ENCODE measurements at regions not wholly inside any gene's neighbourhood (a gene's known extent, or its start where the extent isn't known, plus 50 kb on each side); places are given as distances from the start of the nearest gene placed in this dataset.
A peak's percentile ranks its signal among the peaks of the same experiment; 100 is the strongest.

DNA sequence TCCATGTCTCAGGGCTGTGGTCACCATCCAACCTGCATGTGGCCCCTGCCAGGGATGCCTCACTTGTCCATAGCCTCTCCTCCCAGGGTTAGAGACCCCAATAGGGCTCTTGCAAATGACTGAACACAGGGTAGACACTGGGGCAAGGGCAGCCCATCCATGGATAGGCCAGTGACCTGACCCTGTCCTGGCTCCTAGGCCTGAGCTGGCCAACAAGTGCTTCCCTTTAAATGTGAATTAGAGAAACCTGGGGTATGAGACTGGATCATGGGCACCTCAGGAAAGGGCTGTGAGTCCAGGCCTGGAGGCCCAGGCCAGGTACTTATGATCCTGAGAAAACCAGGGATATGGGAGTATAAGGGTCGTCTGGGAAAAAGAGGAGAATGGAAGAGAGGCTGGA lies 64.5 kb downstream of the COPS8 start:
- Mint-ChIP-seq H3K27me3 (peaks cover 0 to 13% (median 7%) of the 10 kb centered on the region in 3 donors), H3K9me3 (peaks cover 10 to 31% (median 28%) of the 10 kb centered on the region in 7 donors), H3K27ac (no peak overlapping the region), H3K4me1 (no peaks in the 10 kb centered on the region), H3K36me3 (peaks cover 0 to 24% of the 10 kb centered on the region in 2 donors), H3K4me3 (no peak overlapping the region)
- no peak for ATAC-seq (ENCODE audit: low read depth in 2 of 2)
- DNase-seq, result no peak

DNA sequence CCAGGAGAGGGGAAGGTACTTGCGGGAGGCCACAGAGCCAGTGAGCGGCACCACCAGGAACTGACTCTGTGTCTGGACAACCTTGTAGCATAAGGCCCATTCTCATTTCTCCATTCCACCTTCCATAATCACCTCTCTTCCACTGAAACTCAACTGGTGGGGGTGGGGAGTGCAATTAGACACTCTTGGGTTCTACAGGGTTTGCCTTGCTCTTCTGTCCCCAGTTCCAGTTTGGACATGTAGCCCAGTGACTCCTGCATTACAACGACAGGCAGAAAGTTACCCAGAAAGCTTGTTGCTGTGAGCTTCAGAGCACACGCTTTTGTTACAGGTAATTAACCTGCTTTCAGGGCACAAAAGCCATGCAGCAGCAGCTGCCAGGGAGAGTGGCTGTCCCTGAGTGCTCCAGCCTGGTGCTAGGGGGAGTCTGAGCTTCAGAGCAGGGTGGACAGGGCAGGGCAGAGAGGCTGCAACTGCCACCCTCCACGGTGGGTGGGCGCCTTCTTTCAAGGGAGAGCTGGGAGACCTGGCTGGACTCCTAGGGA lies 65.2 kb downstream of the COPS8 start:
- no peak overlapping the region for H3K27ac Mint-ChIP-seq
- ATAC-seq (ENCODE audit: low read depth in 2 of 2), result no peak
- no peak overlapping the region for H3K4me3 Mint-ChIP-seq
- no peaks in the 10 kb centered on the region for H3K4me1 Mint-ChIP-seq
- H3K9me3 Mint-ChIP-seq, result peaks cover 9 to 27% (median 24%) of the 10 kb centered on the region in 7 donors
- no peak for DNase-seq
- peaks cover 0 to 23% of the 10 kb centered on the region in 2 donors for H3K36me3 Mint-ChIP-seq
- H3K27me3 Mint-ChIP-seq, result peaks cover 0 to 14% (median 11%) of the 10 kb centered on the region in 3 donors

DNA sequence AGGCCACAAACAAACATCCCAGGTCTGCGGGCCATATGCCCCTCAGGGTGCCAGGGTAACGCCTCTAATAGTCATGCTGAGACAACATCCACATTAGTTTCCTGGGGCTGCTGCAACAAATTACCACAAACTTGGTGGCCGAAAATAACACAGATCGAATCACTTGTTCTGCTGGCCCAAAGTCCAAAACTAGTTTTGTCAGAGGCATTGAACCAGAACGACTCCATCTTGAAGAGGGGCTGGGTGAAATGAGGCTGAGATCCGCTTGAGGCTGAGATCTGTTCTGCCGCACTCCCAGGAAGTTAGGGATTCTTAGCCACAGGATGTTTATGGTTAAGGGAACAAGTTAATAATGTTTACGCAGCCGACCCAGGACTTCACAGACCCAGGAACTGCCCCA lies 66.7 kb downstream of the COPS8 start:
- Mint-ChIP-seq H3K4me3 (no peak overlapping the region), H3K36me3 (peaks cover 0 to 10% of the 10 kb centered on the region in 2 donors), H3K4me1 (no peaks in the 10 kb centered on the region), H3K9me3 (peaks cover 5 to 13% (median 10%) of the 10 kb centered on the region in 7 donors), H3K27me3 (peaks cover 0 to 16% (median 14%) of the 10 kb centered on the region in 3 donors), H3K27ac (no peak overlapping the region)
- DNase-seq (no peak), ATAC-seq (ENCODE audit: low read depth in 2 of 2) (no peak)

DNA sequence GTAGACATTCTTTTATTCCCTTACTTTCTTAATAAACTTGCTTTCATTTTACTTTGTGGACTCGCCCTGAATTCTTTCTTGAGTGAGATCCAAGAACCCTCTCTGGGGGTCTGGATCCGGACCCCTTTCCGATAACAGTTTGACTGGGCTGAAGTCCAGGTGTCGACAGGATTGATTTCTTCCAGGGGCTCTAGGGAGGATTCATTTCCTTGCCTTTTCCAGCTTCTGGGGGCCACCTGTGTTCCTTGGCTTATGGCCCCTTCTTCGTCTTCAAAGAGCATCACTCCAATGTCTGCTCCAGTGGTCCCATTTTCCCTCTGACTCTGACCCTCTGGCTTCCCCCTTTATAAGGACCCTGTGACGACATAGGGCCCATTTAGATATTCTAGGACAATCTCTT lies 67.5 kb downstream of the COPS8 start:
- Mint-ChIP-seq H3K4me3 (no peak overlapping the region), H3K27ac (no peak overlapping the region), H3K27me3 (peaks cover 0 to 20% (median 16%) of the 10 kb centered on the region in 3 donors), H3K36me3 (peaks cover 0 to 6% of the 10 kb centered on the region in 2 donors), H3K9me3 (peaks cover 2 to 6% (median 4%) of the 10 kb centered on the region in 7 donors), H3K4me1 (no peaks in the 10 kb centered on the region)
- no peak for DNase-seq
- ATAC-seq (ENCODE audit: low read depth in 2 of 2), result no peak

DNA sequence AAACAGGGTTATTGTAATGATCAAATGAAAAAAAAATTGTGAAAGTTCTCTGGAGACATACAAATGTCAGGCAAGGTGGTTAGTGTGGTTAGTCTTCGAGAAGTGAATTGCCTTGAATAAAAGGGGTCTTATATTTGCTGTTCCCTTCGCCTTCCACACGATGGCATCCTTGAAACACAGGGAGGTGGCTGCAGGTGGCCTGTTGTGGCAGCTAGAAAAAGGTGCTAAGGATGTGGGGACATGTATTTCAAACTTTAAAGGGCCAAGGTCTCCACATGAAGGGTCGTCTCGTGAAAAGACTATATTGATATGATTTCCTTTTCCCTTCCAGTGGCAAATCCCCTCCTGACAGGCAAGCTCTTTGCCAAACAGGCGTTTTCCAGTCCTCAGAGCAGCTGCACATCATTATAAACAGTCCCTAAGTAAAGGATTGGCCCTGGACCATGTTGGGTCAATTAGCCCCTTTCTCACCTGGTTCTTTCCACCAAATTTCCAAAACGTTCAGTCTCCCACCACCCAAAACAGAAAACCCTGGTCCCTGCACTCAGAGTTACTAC lies 68.5 kb downstream of the COPS8 start:
- ATAC-seq (ENCODE audit: low read depth in 2 of 2), result no peak

DNA sequence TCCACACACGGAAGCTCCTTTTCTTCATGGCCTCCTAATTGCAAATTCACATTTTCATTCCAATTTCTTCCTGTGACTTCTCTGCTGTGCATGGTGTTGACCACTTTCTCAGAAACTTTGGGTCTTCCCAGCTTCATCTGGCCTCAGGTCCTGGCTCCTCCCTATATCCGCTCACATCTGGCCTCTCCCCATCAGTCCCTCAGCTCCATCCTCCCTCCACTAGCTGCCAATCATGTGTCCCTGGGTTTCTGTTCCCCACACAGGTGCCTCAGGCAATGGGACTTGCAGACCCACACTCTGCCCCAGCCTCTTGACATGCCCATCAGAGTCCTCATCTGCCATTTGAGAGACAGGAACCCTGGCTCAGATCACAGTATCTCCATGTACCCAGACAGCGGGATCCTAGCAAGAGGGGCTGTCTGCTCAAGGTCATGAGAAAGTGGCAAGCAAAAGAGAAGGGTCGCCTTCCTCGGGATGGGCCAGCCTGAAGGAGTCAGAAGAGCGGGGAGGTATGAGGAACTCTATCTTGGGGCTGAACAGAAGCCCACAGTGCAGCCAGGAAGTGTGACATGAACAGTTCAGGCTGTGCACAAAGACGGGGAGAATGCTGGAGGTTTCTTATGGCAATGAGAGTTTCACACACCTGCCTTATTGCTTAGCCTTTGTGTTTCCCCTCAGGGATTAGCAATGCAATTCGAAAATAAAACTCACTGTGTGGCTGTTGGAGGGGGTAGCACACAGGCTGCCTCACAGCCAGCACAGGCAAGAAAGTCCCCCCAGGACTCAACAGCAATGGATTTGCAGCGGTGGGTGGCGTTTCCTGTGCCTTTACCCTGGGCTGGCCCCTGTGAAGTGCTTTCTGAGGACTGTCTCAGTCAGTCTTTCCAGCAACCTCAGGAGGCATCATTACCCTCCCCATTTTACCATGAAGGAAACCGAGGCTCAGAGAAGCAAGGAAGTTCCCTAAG lies 69.5 kb downstream of the COPS8 start:
- Mint-ChIP-seq H3K4me3 (peak overlapping the region in 1 of 8 donors; percentile 21), H3K27ac (no peak overlapping the region), H3K27me3 (peaks cover 0 to 20% (median 16%) of the 10 kb centered on the region in 3 donors), H3K9me3 (no peaks in the 10 kb centered on the region), H3K36me3 (no peaks in the 10 kb centered on the region), H3K4me1 (peaks cover 0 to 9% (median 0%) of the 10 kb centered on the region in 3 donors)
- DNase-seq (no peak), ATAC-seq (ENCODE audit: low read depth in 2 of 2) (no peak)

More for the DNA sequence above, 68.5 kb downstream of the COPS8 start:
- Mint-ChIP-seq H3K27ac (no peak overlapping the region), H3K36me3 (no peaks in the 10 kb centered on the region), H3K27me3 (peaks cover 0 to 20% (median 16%) of the 10 kb centered on the region in 3 donors), H3K9me3 (no peaks in the 10 kb centered on the region), H3K4me3 (no peak overlapping the region), H3K4me1 (peaks cover 0 to 3% (median 0%) of the 10 kb centered on the region in 3 donors)
- DNase-seq, result peak; percentile 12

DNA sequence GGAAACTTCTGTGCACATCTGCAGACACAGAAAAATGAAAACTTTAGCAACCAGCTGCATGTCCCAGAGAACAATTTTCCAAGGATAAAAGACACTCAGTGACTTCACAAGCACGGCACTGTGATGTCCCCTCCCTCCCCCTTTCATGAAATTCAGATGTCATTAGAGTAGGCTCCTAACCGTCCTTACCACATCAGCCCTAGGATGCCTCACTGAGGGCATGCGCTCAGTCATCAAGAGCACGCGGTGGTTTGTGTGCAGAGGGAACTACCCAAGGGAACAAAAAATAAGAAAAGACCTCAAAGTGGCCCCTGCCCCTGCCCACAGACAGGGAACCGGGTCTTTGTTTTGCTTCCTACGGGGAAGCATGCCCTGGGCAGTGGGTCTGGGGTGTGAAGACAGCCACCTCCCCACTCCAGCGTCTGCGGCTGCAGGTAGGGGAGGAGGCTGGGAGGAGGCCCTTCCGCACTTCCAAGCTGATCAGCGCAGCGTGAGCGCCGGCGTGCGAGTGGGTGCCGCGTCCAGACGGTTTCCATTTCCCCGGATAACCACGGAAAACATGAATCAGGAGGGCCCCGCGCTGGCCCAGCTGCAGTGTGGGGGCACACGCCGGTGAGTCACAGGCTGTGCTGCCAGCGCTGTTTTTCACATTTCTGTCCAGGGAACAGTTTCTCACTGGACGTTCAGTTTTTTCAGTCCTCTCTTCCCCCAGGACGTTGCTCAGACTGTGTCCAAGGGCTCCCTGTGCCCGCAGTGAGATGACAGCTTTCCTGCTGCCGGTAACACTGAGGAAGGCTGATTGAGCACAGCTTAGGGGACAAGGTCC lies 70.6 kb downstream of the COPS8 start:
- no peaks in the 10 kb centered on the region for H3K9me3 Mint-ChIP-seq
- H3K4me1 Mint-ChIP-seq, result peaks cover 0 to 10% (median 0%) of the 10 kb centered on the region in 3 donors
- DNase-seq (no peak), ATAC-seq (ENCODE audit: low read depth in 2 of 2) (no peak)
- H3K27ac Mint-ChIP-seq, result no peak overlapping the region
- H3K4me3 Mint-ChIP-seq, result no peak overlapping the region
- H3K27me3 Mint-ChIP-seq, result peaks cover 0 to 22% (median 16%) of the 10 kb centered on the region in 3 donors
- H3K36me3 Mint-ChIP-seq, result no peaks in the 10 kb centered on the region

DNA sequence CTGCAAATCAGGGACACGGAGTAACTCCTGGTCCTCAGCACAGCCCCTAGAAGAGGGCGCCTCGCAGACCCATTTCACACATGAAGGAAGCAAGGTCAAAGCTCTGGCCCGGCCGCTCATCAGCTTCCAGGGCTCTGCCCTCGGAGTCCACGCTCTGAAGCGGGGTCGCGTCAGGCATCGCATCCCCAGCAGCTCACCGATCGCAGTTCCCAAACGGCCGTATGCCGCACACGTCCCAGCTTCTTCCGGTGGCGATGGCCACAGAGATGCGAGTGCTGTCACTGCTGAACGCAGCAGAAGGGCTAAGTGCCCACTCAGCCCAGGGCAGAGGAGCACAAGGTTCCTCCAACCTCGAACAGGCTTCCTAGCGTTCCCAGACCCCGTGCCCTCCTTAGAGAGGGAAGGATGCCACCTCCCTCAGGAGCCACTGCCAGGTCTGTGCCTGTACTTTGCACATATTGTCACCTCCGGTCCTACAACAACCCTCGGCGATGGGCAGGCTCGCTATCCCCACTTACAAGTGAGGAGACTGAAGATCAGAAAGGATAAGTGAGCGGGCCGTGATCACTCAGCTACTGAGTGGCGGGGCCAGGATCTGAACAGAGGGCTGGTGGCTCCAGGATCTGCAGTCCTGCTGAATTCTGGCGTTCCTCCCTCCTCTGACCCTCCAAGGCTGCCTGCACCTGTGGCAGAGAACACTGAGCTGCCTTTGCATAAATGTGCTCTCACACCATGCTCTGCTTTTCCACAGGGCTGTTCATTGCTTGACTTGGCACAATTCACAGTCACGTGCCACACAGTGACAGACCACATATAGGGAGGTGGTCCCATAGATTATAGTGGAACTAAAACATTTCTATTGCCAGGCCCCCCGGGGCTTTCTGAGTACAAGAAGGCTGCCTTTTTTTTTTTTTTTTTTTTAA lies 71.4 kb downstream of the COPS8 start:
- ATAC-seq (ENCODE audit: low read depth in 2 of 2), result no peak
- Mint-ChIP-seq H3K27ac (no peak overlapping the region), H3K4me3 (no peak overlapping the region), H3K4me1 (peaks cover 0 to 10% (median 0%) of the 10 kb centered on the region in 3 donors), H3K9me3 (no peaks in the 10 kb centered on the region), H3K36me3 (no peaks in the 10 kb centered on the region), H3K27me3 (peaks cover 0 to 24% (median 16%) of the 10 kb centered on the region in 3 donors)
- no peak for DNase-seq

DNA sequence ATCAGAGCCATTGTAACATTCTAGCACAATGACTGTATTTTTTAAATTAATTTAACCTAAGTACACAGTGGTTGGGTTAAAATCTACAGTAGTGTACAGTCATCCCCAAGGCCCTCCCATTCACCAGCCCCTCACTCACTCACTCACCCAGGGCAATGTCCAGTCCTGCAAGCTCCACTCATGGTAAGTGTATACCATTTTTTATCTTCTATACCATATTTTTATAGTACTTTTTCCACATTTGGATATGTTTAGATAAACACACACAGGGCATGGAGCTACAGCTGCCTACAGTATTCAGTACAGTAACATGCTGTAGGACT lies 72.1 kb downstream of the COPS8 start:
- Mint-ChIP-seq H3K36me3 (no peaks in the 10 kb centered on the region), H3K4me1 (peaks cover 0 to 10% (median 1%) of the 10 kb centered on the region in 3 donors), H3K27ac (peak overlapping the region in 2 of 6 donors; percentile 35 to 66), H3K9me3 (no peaks in the 10 kb centered on the region), H3K4me3 (no peak overlapping the region), H3K27me3 (peaks cover 0 to 24% (median 16%) of the 10 kb centered on the region in 3 donors)
- ATAC-seq (ENCODE audit: low read depth in 2 of 2), result no peak
- DNase-seq, result no peak

DNA sequence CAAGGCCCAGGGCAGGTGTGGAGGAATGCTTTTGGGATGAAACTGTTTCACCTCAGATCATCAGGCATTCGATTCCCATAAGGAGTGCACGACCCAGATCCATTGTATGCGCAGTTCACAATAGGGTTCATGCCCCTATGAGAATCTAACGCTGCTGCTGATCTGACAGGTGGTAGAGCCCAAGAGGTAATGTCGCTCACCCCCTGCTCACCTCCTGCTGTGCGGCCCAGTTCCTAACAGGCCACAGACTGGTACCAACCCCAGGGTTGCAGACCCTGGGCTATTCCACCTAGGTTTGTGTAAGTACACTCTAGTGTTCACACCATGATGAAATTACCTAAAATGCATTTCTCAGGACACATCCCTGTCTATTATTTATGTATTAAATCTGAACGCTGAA lies 72.5 kb downstream of the COPS8 start:
- Mint-ChIP-seq H3K36me3 (no peaks in the 10 kb centered on the region), H3K4me1 (peaks cover 0 to 10% (median 6%) of the 10 kb centered on the region in 3 donors), H3K4me3 (no peak overlapping the region), H3K27me3 (peaks cover 0 to 24% (median 16%) of the 10 kb centered on the region in 3 donors), H3K27ac (no peak overlapping the region), H3K9me3 (no peaks in the 10 kb centered on the region)
- no peak for ATAC-seq (ENCODE audit: low read depth in 2 of 2)
- no peak for DNase-seq

DNA sequence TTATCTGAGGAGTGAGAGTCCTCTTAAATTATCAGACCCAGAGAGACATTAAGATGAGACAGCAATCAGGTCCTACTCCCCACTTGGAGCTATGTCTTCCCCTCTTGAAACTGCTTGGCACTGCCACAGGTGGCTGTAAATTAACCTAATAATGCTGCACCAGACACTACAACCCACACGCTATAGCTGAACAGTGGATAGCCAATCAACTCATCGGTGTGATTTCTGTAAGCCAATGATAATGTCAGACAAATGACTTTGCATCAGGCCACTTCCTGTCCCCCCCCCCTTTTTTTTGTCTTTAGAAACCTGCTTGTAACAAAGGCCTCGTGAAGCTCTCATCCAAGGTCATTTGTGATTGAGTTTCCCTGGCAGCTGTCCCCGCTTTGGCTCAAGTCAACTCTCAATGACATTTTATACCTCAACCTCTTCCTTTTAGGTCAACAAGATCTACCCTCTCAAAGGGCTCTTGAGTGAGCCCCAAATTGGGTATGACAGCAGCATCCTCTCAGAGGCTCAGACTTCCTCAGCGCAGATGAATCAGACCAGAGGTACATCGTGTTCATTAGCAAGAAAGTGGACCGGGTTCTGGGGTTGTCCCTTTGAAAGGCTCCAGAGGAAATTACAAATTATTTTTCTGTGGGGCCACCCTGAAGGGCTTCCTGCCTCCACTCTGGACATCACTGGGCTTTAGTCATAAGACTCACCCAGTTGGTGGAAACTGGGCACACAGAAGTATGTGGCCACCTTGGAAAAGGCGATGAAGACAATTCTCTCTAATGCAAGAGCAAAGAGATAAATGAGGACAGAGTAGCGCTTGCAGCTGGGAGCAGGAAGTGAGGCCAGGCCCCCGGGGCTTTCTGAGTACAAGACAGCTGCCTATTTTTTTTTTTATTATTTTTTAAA lies 73.6 kb downstream of the COPS8 start:
- H3K4me3 Mint-ChIP-seq, result no peak overlapping the region

More for the DNA sequence above, 73.6 kb downstream of the COPS8 start:
- peaks cover 0 to 20% (median 16%) of the 10 kb centered on the region in 3 donors for H3K27me3 Mint-ChIP-seq
- H3K9me3 Mint-ChIP-seq, result no peaks in the 10 kb centered on the region
- no peaks in the 10 kb centered on the region for H3K36me3 Mint-ChIP-seq
- peak overlapping the region in 1 of 6 donors; percentile 9 for H3K27ac Mint-ChIP-seq
- DNase-seq, result no peak
- peaks cover 0 to 10% (median 6%) of the 10 kb centered on the region in 3 donors for H3K4me1 Mint-ChIP-seq
- no peak for ATAC-seq (ENCODE audit: low read depth in 2 of 2)
